ENCODE measurements at regions not wholly inside any gene's neighbourhood (a gene's known extent, or its start where the extent isn't known, plus 50 kb on each side); places are given as distances from the start of the nearest gene placed in this dataset.

- Histone ChIP-seq H3K23me2 (ENCODE audit: insufficient read length, low read depth, low read length, poor library complexity, severe bottlenecking) (no peaks in the 10 kb centered on the region), H2BK20ac (ENCODE audit: low read depth, low read length, poor library complexity, severe bottlenecking) (no peak overlapping the region), H4K20me1 (ENCODE audit: control insufficient read depth, insufficient read depth, insufficient read length) (no peaks in the 10 kb centered on the region), H3K4me1 (ENCODE audit: insufficient read depth, low read length) (no peaks in the 10 kb centered on the region), H2AFZ (ENCODE audit: low read length) (no peak overlapping the region), H4K8ac (replicated peaks; ENCODE audit: insufficient read length, low read depth, low read length) (no peak overlapping the region), H2BK5ac (ENCODE audit: insufficient read length, low read length) (no peak overlapping the region), H3K18ac (ENCODE audit: insufficient read length, low read depth, low read length) (no peak overlapping the region), H3T11ph (ENCODE audit: low read length) (no peak overlapping the region), H4K91ac (ENCODE audit: insufficient read length, low read depth, low read length) (no peak overlapping the region), H3K4me2 (ENCODE audit: insufficient read depth, insufficient read length, low read length) (no peak overlapping the region), H3K27ac (ENCODE audit: insufficient read length, low read depth, low read length) (no peak overlapping the region), H2BK12ac (ENCODE audit: insufficient read length, low read depth, low read length) (no peak overlapping the region), H3K9ac (ENCODE audit: extremely low read depth, insufficient read length, low read length) (no peak overlapping the region), H3K79me2 (ENCODE audit: insufficient read depth, low read length) (no peaks in the 10 kb centered on the region), H3K56ac (ENCODE audit: insufficient read length, low read depth, low read length) (no peak overlapping the region), H3K4ac (ENCODE audit: low read depth, low read length) (no peak overlapping the region), H2BK120ac (ENCODE audit: low read depth, low read length, poor library complexity, severe bottlenecking) (no peak overlapping the region), H4K5ac (ENCODE audit: insufficient read length, low read depth, low read length) (no peak overlapping the region), H2BK15ac (ENCODE audit: low read depth, low read length) (no peak overlapping the region), H3K14ac (ENCODE audit: insufficient read depth, low read length) (no peak overlapping the region), H3K27me3 (ENCODE audit: insufficient read depth, low read length) (no peaks in the 10 kb centered on the region), H2AK5ac (ENCODE audit: insufficient read length, low read length) (no peak overlapping the region), H3K23ac (ENCODE audit: insufficient read length, low read depth, low read length) (no peak overlapping the region), H3K9me3 (ENCODE audit: control insufficient read depth, low read depth, low read length) (no peaks in the 10 kb centered on the region), H3K79me1 (ENCODE audit: insufficient read depth, low read depth, low read length, poor library complexity, severe bottlenecking) (no peaks in the 10 kb centered on the region)
- no peaks in the 10 kb centered on the region; the same call in 1 of the 2 replicates for H3K27me3 Mint-ChIP-seq (ENCODE audit: low read depth)
- peaks cover 0 to 2% of the 10 kb centered on the region in 2 experiments; a peak in 1 of 5 replicates for H3K9me3 Mint-ChIP-seq
- no peak overlapping the region for H3K27ac Mint-ChIP-seq
- no peak overlapping the region for H3K4me3 Mint-ChIP-seq
- no CpG with 5 or more reads among the region's 4 CpGs for WGBS (ENCODE audit: extremely low coverage, insufficient read length, low lambda C conversion rate)
- no peaks in the 10 kb centered on the region; a peak in 1 of 7 replicates for H3K36me3 Mint-ChIP-seq (ENCODE audit: insufficient read depth in 1 of 3, low read depth in 3 of 3)
- no peak for TF ChIP-seq CTCF (conservative IDR thresholded peaks at IDR 0.05)
- peaks cover 4 to 6% of the 10 kb centered on the region in 2 experiments for H3K4me1 Mint-ChIP-seq
- no peak for DNase-seq
Measured at GRCh38 chr14:95023886-95024285, 133.4 kb downstream of the DICER1 start.

All from H9 (cell line).